ENCODE measurements at regions not wholly inside any gene's neighbourhood (a gene's known extent, or its start where the extent isn't known, plus 50 kb on each side); places are given as distances from the start of the nearest gene placed in this dataset.

DNA sequence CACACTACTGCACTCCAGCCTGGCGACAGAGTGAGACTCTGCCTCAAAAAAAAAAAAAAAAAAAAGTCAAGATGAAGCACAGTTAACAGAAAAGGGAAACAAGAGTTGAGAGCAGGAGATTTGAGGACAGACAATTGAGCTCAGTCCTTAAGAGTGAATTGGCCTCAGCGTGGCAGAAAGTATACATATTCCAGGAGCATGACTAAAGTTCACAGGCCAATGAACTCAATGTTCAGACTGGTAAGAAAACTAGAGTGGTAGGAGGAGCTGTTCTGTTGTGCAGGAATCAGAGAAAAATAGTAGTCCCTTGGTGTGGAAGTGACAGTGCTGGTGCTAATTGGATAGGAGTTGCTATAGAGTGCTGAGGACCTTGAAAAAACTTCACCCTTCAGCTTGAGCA is 60.0 kb downstream of the NRN1 start:
- no peak for DNase-seq

DNA sequence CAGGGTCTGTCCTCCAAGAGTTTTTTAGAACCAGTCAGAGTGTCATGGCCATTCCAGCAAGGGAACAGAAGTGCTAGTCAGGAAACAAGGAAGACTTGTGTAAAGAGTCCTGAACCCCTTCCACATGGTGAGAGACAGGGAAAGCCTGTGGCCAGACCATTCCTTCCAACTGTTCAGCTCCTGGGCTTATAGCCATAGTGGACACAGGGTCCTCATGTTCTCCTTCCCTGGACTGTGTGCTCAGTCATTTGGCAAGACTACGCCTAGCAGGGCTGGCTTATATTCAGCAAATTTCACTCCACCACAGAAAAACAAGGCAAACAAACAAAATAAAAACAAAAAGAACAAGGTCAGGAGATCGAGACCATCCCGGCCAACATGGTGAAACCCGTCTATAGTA is 60.5 kb downstream of the NRN1 start:
- no peak for DNase-seq

DNA sequence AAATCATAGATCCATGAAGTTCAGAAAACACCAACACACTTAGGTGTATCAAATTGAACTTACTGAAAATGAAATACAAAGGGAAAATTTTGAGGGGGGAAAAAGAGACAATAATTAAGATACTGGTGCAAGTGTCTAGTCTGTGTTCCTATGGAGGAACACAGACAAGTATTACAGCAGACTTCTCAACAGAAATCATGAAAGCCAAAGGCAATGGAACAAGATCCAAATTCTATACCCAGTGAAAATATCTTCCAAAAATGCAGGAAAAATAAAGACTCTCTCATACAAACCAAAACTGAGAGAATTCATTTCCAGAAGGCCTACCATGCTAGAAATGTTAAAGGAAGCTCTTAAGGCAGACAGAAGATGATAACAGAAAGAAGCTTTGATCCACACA is 63.1 kb downstream of the NRN1 start:
- no peak for DNase-seq

DNA sequence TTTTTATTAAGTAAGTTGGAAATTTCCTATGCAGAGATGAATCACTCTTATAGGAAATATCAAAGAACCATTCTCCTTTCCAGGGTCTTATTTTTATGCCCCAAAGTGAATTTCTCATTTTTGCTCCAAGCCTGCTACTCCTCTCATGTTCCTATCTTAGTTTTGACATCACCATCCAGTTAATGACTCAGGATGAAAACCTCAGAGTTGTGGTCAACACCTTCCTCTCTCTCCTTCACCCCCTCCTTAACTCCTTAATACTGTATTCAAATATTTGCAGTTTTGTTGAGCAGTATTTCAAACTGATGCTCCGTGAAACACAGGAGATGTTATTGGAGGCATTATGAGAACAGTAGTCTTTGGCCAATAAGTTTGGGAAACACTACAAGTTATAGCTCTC is 64.1 kb downstream of the NRN1 start:
- DNase-seq: no peak

DNA sequence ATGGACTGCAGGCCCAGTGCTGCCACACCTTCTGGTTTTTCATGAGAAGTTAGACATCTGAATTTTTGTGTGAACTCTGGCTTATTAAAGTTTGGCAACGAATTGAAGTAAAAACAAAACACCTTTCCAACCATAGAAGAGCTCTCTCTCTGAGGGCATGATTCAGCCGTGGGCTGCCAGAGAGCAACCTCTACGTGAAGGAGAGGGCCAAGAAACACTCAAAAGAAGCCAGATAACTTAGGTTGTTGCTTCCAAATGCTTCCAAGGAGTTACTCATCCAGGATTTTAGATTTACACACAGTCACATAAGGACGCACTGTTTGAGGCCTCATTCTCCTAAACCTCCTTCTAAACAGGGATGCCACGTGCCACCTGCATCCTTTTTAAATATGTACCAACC is 65.5 kb downstream of the NRN1 start:
- no peak for DNase-seq

DNA sequence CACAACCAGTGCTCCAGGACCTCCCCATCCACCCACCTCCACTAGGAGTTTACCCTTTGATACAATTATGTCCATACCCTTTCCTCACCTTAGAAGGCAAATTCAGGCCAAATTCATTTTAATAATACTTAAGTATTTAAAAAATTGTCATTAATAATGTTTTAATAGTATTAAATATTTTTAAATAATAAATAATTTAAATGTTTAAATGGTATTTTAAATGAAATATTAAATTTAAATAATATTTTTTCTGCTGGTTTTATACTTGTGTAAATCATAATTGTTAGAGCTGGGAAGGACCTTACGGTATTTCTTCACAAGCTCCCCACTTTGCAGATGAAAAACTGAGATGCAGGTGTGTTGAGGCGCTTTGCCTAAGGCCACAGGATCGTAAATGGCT is 67.8 kb downstream of the NRN1 start:
- DNase-seq: no peak

DNA sequence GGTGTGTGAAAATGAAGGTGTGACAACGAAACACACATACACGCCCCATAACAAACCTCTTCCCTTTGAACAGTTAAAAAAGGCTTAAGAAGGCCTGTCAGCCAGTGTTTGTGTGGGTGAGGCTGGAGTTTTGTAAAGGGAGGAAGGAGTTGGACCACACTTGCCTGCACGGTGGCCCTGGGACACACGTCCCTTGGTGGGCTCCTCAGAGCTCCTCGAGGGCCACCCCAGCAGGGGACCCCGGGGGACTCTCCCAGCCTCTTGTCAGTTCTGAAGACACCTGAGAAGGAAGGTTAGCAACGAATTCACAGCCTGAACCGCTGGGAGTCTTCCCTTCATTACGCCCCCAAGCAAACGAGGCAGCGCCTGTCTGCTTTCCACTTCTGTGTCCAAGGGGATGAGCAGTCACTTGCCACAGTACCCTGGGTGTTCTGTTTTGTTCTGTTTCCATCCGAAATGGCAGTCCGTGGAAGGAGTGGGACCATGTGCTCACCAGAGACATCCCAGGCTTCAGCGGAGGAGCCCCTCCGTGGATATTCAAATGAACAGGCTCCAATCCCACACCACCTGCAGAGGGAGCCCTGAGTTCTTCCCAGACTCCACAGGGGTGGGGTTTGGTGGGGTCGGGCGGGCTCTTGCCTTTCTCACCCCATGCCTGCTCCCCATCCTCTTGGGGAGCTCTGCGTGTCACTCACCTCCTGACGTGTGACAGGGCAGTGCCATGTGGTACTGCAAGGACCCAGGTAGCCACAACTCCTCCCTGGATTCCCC is 68.6 kb downstream of the NRN1 start:
- DNase-seq: no peak

DNA sequence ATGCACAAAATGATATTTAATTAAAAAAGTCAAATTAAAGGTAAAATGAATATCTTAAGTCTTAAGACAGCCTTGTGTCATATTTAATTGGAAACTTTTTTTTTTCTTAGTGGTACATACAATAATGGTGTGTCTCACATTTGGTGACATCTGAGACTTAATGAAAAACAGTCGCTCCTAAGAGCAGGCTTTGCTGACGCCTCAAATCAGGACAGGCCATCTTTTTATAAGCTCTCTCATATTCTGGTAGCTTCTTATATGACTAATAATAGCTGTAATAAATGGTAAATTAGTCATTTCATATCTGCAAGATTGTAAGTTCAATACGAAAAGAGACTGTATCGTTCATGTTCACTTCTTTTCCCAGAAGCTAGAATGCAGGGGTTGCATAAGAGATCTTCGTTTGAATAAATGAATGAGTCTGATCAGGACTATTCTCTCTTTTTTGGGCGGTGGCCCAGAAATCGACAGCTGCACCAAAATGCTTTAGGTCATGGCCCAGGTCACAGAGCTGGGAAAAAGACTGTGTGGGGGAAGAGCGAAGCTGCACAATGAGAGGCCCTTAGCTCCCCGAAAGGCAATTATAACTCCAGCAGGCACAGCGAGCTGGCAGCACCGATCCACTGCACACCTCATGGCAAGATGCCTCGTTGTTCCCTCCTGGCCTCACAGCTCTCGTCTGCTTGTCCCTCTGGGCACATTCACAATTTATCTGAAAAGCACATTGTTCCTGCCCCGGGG is 69.4 kb downstream of the NRN1 start:
- no peak for DNase-seq

DNA sequence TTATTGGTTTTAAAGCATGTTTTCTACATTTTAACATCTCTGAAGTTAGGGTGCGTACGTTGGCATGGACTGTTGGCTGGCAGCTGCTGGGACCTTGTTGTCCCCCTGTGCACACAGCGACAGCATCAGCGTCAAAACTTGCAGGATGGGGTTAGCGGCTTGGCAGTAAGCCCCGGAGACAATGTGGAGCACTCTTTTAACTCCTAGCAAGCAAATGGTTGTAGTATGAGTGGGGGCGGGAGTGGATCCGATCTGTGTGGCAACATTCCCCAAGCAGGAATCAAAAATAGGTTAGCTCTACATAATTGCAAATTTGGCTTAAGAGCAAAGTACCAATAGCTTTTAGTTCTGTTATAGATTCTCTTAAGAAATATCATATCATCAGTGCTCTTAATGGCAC is 70.1 kb downstream of the NRN1 start:
- no peak for DNase-seq

DNA sequence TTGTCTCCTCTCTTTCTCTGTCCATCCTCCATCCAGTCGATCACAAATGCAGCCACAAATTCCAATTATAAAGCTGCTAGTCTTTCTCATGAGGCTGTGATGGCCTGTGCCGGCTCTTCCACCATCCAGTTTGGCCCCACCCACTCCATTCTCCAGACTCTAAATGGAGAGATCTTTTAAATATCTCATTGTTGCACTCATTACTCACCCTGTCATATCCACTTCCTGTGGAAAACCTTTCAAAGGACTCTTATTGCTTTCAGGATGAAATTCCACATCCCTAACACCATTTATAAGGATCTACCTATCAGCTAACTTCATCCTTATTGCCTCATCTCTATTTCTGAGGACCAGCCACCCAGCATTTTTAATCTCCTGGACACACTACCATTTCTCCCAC is 70.6 kb downstream of the NRN1 start:
- no peak for DNase-seq

DNA sequence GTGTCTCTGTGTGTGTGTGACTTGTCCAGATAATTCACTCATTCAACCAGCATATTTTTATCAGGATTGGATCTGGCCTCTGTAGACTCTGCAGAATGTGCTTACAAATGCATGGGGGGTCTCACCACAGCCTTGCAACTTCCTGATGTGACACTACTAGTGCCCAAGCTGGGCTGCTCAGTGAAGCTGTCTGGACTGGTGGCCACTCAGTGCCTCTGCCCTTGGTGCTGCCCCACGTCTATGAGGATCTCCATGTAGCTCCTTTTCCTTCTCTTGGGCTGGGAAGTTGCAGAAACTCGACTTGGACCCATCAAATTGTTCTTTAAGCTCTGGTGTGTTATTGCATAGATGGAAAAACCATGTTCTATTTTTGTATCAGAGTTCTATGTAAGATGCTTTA is 75.8 kb downstream of the NRN1 start:
- peak; percentile 4 for DNase-seq

DNA sequence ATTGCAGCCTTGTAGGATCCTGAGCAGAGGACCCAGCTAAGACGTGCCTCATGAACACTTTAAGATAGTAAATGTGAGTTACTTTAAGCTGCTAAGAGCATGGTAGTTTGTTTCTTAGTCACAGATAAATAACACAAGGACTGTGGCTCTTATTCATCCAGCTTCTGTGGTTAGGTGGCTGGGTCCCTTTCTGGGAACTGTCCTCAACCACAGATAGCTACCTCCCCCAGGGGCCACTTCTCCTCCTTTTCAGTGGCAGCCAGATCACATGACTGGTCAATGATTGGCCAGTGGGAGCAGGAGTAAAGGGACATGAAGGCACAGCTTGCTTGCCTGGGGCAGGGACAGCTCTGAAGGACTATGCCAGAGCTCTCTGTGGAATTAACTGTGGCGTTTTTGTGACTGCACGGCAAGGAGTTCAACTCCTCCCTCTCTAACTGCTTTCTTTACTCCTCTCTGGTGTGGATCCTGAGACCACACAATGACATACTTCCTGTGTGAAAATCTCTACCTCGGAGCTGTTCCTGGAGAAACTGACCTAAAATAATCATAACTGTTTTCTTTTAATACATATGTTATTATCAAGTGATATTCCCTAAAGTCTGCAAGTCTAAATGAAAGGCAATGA is 76.5 kb downstream of the NRN1 start:
- DNase-seq: peak; percentile 7

DNA sequence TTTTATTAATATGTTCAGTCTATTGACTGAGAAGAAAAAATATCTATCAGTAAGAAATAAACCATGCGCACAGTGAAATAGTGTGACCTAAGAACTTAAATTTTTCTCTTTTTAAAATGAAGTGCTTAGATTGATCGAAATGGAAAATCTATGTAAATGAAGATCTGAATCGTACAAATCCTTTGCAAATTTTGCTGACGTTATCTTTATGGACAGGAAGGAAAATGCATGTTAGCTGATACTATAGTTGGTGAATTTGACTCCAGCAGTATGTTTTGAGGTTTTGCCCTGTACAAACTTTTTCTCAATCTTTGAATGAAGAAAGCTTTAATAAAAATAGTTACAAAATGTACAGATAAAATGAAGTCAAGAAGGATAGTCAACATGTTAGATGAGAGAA is 82.9 kb downstream of the NRN1 start:
- DNase-seq: no peak

DNA sequence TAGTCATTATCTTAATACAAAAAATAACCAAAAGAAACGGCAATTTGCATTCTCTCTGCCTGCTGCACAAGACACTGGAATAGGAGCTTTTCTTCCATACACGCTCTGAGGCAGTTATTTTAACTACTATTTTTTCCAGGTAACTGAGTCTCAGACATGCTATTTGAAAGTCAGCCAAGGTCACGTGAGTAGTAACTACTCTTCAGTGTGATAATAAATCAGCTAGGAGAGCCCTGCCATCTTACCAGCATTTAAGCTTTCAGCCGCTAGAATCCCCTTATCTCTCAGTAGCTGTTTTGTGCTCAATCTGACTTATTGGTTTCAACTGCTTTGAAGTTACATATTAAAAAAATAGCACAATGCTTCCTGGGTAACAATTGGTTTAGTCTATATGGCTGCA is 84.5 kb downstream of the NRN1 start:
- no peak for DNase-seq

DNA sequence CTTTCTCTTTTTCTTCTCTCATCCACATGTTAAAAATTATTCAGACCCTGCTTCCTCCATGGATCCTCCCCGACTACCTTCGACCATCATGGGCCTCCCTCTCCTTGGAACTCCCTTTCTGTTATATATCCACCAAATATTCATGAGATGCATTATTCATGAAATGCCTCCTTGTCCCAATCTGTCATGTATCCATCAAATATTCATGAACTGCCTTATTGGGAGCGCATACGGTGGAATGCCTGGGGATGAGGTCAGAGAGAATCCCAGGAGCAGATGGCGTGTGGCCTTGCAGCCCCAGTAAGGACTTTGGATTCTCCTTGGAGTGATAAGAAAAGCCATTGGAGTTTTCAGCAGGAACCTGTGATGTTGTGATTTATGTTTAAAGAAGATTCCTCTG is 97.0 kb downstream of the NRN1 start:
- no peak for DNase-seq

DNA sequence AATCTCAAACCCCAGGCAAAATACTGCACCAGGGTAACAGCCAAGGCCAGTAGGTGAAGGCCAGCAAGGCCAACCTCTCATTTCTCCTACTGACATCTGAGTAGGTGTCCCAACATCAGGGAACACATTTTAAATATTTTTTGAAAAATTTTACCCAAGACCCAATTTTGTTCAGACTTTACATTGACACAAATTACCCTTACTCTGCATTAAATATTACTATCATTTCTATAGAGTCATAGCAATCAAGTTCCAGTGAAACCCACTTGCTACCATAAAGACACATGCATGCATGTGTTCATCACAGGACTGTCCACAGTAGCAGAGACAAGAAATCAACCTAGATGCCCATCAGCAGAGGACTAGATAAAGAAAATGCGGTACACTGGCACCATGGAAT is 99.9 kb downstream of the NRN1 start:
- DNase-seq: no peak

DNA sequence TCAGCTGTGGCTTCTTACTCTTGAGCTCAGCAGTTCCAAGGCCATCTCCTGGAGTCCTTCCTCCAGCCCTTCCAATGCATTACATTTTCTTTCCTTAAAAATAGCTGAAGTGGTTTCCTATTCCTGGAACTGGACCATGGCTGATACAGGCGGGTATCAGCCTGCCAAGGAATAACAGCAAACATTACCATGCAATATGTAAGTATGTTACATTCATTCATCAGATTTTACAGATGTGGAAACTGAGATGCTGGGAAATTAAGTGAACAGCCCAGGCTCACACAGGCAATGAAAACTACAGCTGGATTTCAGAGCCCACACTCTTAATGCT is 100.4 kb downstream of the NRN1 start:
- no peak for DNase-seq

DNA sequence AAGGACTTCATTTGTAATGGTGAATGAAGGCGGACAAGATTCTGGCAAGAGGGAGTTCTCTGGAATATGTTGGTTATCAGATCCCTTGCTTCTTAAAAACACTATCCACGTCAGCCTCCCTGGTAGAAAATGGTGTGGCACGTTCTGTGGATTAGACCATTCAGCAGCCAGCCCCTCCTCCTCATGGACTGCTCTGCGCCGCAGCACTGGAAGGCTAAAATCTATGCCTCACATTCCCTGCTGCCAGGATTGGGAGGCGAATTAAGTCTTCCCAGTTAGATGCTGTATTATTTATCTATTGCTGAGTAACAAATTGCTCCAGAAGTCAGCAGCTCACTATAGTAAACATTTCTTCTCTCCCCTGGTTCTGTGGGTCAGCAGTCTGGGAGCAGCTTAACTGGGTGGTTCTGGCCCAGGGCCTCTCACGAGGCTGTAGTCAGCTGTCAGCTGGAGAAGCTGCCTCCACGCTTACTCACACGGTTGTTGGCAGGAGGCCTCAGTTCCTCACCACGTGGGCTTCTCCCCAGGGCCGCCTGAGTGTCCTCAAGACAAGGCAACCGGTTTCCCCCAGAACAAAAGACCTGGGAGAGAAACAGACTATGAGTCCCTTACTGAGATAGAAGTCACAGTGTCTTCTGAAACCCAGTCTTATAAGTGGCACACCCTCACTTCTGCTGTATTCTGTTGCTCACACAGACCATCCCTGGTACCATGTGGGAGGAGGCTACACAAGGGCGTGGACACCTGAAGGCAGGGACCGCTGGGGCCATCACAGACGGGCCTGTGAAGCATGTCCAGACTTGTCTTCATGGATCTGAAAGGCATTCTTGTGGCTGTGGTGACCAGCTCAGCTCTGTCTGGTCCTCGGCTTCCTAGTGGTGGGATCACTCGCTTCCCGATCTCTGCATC is 101.0 kb downstream of the NRN1 start:
- no peak for DNase-seq

DNA sequence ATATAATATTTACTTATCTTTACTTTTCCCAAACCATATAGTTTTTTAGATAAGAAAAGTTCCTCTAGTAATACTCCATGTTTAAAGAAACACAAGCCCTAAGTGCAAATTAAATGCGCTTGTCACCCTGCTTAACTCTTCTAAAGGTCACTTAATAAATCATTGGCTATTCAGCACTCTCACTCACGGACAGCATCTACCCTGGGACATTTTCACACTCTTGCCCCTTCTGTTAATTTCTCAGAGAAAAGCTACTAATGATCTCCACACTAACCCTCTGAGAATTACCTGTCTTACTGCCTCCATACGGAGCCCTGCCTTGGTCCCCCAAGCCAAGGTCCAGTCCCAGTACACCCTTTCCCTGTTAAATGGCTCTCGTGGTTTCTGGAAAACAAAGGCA is 102.2 kb downstream of the NRN1 start:
- DNase-seq: no peak

DNA sequence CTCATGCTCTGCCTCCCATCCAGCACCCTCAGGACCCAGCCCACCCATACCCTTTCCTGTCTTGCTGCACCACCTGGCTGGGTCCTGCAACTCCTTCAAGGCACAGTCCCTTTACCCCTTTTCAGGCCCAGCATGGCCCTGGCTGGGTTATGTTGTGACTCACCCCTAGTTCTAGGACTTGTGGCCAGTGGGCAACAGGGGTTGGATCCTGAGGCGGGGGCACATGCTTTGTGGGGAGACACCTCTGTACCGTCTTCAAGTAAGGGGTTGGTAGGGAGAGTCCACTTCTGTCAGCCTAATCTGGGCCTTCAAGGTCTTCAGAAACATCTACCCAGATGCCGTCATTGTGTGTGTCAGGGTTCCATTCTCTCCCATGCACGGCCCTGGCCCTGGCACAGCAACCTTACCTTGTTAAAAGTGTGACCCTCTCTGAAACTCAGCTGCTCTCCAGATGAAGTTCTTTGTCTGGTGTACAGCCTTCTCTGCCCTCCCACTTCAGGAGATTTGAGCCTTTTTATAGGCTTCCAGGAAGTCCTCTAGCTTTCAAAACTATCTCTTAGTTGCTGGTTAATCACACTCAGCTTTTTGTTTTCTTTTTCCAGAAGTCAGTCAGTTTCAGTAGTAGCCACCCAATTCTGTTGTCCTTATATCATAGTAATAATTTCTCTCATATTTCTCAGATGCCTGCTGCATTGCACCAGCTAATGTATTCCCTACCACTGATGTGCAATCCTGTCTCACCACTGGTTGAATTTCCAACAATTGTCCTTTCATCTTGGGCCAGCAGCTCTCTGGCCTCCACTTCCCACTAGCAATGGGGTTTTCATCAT is 107.3 kb downstream of the NRN1 start:
- no peak for DNase-seq

DNA sequence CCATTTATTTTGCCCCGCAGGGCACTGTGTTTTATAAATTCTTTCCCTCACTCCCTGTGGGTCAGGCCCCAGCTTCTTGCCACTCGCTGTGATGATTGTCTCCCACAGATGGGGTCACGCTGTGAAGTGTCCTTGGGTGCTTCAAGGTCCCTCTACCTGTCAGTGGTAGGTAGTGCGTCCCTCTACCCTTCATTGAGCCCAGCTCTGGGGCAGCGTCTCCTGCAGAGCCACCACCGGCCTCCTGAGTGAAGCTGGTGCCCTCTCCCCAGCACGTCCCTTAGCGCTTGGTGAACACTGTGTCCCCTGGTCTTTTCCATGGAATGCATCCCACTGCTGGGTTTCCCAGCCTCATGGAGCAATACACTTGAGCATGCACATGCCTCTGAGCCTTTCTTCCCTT is 108.2 kb downstream of the NRN1 start:
- DNase-seq: peak; percentile 12

DNA sequence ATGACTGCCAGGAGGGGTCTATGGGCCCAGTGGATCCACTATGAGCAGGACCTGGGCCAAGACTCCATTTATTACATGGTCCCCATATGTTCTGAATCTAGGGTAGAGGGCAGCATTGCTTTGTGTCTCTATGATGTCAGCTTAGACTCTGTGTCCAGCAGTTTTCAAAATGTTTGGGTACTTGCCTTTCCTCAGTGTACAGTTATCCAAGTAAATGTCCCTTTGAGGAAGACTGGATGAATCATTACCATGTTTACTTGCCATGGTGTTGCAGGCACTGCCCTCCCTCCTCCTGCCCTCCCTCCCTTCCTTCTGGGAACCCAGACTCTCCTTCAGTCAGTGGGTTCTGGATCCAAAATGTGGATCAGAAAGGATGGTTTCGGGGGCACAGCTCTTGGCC is 108.6 kb downstream of the NRN1 start:
- no peak for DNase-seq
